Skeletal muscle cell (primary cell): ENCODE measurements at regions not wholly inside any gene's neighbourhood (a gene's known extent, or its start where the extent isn't known, plus 50 kb on each side); places are given as distances from the start of the nearest gene placed in this dataset.

ENCODE experiments used
- DNase-seq: peaks from one replicate; pipeline ENCODE4 v3.0.0-alpha.2; 2010; ENCODE audit warnings: low read depth
- H3K4me3 ChIP-seq: 2 replicates; pipeline ENCODE4 v1.5.1; 2011; ENCODE audit warnings: low read depth, mild to moderate bottlenecking, control low read depth, low read length, moderate library complexity

- DNase-seq: no peak
- no peak overlapping the region for H3K4me3 ChIP-seq
Measured at GRCh38 chr11:104620991-104621390, 277.3 kb downstream of the CASP12 start.

GRCh38 chr11:104619751-104620150 is 278.5 kb downstream of the CASP12 start:
- no peak overlapping the region for H3K4me3 ChIP-seq
- DNase-seq: no peak

DNA sequence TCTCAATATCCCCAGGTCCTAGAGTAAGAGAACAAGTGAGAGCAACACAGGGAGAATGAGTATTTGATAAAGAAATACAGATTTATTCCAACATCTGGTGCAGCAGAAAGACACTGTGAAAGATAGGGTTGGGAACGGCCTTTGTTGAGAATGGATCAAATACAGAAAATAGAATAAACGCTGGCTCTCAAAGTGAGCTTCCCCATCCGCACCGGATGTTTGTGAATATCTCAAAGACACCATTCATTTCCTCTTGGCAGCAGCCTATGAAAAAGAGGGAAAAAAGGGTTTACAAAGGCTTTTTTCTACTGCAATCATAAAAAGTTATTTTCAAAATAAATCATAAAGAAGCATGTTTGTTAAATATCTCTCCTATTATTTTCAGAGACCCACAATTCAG is 279.3 kb downstream of the CASP12 start:
- no peak for DNase-seq
- no peak overlapping the region for H3K4me3 ChIP-seq

DNA sequence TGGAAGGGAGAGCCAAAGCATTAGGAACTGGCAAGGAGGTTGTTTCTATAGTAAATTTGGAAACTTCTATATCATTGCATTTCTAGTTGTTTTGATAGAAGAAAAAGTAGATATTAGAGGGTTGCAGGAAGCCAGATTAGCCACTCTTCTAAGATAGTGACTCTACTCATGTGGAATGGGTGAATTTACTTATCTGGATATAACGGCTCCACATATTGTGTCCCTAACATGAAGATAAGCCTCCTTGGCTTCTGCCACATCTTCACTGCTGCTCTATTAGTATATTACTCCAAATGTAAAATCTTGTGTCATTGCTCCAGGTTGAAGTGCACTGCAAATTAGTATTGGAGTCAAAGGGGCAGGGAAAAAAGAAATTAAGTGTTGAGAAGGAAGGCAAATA is 283.3 kb downstream of the CASP12 start:
- DNase-seq: no peak
- H3K4me3 ChIP-seq: no peak overlapping the region

DNA sequence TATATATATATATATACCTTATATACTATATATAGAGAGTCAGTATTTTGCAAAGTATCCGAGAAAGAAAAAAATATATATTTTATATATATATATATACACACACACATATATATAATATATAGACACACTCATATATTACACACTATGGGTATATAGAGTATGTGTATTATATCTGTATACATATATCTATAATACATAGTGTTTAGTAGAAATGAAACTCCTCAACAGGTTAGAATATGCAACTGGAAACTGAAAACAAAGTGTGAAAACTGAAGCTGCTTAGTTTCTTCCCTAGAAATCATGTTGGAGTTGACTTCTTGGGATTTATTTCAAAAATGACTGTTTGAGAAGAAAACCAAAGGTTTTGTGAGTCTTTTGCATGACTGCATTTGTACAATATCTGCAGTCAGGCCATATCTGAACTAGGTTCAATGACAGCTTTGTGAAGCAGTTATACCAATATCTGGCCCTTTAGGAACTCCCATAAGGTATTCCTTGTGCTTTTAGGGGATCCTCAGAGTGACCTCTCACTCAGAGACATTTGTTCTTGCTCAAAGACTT is 284.1 kb downstream of the CASP12 start:
- no peak for DNase-seq
- no peak overlapping the region for H3K4me3 ChIP-seq

DNA sequence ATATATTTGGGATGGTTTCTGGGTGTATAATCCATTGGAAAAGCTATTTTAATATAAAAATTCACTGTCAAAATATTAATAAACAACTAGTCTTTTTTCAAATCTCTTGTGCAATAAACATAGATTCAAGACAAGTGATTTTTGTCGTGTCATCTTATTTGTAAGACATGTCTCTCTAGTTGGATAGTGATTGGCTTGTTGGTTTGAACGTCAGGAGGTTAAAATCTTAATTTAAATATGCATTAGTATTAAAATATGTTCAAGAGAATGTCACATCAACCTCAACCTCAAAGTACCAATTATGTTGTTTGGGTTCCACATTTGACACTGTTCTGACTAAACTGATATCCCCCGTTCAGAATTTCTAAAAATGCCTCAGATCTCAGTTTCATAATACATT is 287.6 kb downstream of the CASP12 start:
- H3K4me3 ChIP-seq: no peak overlapping the region
- DNase-seq: no peak

DNA sequence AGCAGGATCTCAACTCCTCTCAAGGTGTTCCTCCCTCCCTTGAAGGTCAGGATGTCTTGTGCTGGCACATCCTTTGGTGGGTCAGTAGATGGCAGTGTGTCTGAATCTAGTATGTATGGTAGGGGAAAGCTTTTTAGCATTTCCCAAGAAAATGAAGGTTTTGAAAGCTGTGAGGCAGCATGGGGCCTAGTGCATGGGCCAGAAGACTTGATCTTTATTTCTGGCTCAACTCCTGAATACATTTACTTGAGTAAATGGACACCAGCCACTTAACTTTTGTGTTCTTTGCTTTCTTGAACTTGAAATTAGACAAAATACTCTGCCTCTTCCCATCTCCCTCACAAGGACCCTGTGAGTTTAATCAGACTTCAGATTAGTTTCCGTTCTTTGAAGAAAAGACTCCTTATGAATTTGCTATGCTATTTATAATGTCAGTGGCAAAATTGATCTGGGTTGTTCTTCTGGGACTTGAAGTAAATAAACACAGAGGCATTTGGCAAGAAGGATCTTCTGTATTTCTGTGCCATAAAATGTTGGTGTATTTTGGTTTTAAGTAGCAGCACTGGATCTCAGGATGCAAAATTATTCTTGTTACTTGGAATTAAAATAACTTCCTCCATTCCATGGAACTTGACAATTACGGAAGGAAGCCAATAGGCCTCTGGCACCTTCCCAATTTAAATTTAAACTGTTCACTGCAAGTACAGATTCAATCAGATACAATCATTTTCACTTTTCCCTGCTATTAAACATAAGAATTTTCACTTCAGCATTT is 288.8 kb downstream of the CASP12 start:
- no peak overlapping the region for H3K4me3 ChIP-seq
- peak; percentile 61 for DNase-seq

- DNase-seq: no peak
Measured at GRCh38 chr11:104602643-104603042, 295.6 kb downstream of the CASP12 start.

GRCh38 chr11:104594228-104594958 is 303.9 kb downstream of the CASP12 start:
- no peak overlapping the region for H3K4me3 ChIP-seq
- no peak for DNase-seq

More at GRCh38 chr11:104602643-104603042, 295.6 kb downstream of the CASP12 start:
- no peak overlapping the region for H3K4me3 ChIP-seq

DNA sequence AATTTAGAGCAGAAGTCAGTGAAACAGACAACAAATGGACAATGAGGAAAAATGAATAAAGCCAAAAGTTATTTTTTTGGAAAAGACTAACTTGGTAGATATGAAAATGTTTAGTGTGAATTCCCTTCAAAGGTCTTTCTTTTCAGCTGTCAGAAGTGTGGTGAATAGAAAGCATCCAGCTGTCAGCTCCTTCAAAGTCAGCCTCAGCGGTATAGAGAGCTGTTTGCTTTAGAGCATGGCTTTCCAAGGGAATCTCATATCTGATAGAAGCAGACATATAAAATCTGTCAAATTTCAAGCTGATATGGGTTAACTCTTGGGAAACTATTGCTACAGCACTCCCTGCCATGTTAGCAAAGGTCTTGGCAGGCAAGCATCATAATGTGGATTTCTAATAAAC is 309.3 kb downstream of the CASP12 start:
- no peak for DNase-seq
- no peak overlapping the region for H3K4me3 ChIP-seq

DNA sequence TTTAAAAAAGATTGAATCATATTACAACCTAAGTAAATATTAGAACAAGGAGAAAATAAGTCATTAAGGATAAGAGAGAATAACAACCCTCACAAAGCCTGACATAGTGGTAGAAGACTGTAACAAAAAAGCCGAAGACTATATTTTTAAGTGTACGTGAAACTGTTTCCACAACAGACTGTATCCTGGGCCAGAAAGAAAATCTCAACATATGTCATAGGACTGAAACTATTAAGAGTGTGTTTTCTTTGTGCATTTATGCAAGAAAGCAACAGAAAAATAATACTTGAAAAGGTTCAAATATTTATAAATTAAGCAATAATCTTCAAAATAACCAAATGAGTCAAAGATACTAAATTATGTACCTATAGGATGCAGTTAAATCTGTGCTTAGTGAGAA is 309.8 kb downstream of the CASP12 start:
- no peak overlapping the region for H3K4me3 ChIP-seq
- no peak for DNase-seq

DNA sequence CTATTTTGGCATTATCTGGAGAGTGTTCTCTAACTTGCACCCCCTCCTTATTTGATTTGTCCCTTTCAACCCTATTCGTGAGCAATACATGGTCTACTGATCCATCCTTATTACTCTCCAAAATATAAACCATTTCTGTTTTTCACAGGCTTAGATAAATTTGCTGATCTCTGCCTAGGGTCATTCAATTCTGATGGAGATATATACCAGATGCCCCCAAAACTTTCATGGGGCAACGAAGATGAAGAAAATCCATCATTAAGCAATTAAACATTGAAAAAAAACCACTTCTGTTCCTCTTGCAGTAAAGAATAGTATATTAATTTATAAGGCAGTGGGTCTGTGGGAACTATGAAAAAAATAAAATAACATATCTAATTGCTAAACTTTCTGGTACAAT is 313.4 kb downstream of the CASP12 start:
- no peak for DNase-seq
- H3K4me3 ChIP-seq: no peak overlapping the region

DNA sequence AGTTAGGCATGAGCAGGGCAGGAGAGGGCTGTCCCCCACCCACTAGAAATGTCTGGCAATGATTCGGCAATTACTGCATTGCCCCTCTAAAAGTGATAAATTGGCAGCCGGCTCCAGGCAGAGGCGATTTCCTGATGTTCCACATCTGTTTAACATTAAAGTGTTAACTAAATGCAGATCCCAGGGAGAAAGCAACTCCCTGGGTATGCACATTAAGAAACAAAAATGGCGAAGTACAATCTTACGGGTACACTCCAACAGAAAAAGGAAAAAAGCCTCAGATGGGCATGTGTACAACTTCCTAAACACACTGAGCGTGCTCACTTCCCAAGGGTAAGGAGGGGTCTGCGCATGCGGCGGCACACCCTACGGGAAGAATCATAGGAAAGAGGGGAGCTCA is 314.4 kb downstream of the CASP12 start:
- H3K4me3 ChIP-seq: no peak overlapping the region
- DNase-seq: no peak

DNA sequence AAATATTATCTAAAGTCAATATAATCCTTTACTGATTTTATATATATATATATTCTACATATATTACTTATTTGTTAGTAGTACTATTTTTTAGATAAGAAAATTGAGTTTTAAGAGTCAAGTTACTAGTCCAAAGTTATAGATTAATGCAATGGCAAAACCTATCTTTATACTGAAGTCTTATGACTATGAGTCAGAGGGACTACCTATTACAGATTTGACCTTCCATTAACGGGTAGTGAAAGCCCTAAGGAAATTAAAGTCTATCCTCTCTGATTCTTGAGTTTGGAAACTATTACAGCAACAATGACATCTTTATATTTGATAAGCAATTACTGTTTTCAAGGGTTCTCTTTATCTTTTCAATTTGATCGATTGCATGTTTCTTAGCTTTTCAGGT is 315.8 kb downstream of the CASP12 start:
- DNase-seq: no peak
- no peak overlapping the region for H3K4me3 ChIP-seq

DNA sequence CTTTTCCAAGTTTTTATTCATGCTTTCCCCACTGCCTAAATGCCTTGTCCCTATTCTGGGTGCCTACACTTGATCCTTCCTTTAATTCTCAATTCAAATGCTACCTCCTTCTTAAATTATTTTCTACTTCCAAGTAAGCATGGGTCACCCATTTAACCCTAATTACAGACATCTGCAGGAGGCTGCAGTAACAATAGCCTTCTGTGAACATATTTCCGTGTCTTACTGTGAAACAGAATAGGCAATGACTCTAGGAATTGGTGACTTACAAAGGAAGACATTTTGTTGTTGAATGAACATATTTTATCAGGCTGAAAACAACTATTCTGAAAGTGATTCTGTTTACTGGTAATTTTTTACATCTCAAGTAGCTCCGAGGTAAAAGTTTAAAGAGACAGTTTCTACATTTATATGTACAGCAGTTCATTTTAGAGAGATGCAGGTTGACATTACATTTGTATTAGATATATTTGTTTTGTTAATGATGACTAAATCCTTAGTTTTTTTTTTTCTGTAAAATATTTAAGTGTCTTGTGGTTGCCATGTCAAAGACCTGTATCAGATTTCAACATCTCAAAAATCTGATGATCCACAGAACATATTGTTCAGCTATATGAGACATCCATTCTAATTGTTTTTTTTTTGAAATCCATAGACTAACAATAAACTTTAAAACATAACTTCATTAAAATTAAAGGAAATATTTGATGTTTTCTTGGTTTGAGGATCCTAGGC is 316.8 kb downstream of the CASP12 start:
- peak; percentile 35 for DNase-seq
- H3K4me3 ChIP-seq: no peak overlapping the region

GRCh38 chr11:104573441-104573990 is 324.7 kb downstream of the CASP12 start:
- DNase-seq: peak; percentile 72
- no peak overlapping the region for H3K4me3 ChIP-seq

DNA sequence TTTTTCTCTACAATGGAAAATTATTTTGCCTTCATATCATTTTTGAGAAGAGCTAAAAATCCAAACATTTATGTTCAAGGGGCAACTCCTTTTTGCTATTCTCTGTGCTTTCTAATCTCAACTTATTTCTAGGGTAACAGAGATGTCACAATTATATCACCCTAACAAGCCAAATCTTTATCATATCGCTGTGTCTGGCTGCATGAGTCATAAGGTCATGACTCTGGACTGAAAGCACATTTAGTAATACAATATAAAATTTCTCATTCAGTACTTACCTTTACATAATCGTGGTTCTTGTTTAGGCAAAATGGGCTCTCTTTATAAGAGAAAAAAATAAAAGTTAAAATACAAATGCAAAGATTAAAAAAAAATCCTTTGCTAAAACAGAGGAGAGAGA is 326.0 kb downstream of the CASP12 start:
- no peak overlapping the region for H3K4me3 ChIP-seq
- DNase-seq: no peak

DNA sequence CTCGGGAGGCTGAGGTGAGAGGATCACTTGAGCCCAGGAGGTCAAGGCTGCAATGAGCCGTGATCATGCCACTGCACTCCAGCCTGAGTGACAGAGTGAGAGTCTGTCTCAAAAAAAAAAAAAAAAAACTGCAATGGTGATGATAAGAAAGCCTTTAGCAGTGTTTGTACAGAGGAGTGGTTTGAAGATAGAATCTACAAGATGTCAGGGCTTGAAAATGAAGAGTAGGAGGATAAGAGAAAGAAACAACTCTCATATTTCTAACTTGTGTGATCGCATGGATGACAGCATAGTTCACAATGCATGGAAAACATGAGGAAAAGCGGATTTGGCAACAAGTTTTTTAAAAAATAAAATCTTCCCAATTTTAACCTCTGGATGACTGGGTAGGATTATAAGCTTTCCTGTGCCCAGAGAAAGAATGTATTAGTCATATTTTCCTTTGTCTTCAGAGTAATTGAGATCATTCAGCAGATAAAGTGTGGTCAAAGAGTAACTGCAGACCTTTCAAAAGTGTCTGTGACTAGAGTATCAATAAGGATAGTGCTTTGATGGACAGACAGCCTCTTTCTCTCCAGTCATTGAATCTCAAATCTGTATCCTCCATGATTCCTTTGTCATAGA is 328.1 kb downstream of the CASP12 start:
- no peak overlapping the region for H3K4me3 ChIP-seq
- peak; percentile 24 for DNase-seq

- no peak overlapping the region for H3K4me3 ChIP-seq
- no peak for DNase-seq
Measured at GRCh38 chr11:104565583-104565961, 332.7 kb downstream of the CASP12 start.
